ENCODE measurements at regions not wholly inside any gene's neighbourhood (a gene's known extent, or its start where the extent isn't known, plus 50 kb on each side); places are given as distances from the start of the nearest gene placed in this dataset.

GRCh38 chr6:40900791-40901190 is 138.2 kb downstream of the UNC5CL start:
- no peak for FAIRE-seq
- Histone ChIP-seq H3K79me2 (ENCODE audit: control insufficient read depth, insufficient read depth, low read length) (no peaks in the 10 kb centered on the region), H3K9me3 (replicated peaks; ENCODE audit: control insufficient read depth, insufficient read depth, low read depth, low read length) (no peaks in the 10 kb centered on the region), H4K20me1 (replicated peaks; ENCODE audit: control insufficient read depth, insufficient read depth, low read length) (peaks cover 2% of the 10 kb centered on the region; the same call in 1 of the 2 replicates), H2AFZ (ENCODE audit: low read depth, low read length) (no peak overlapping the region), H3K36me3 (ENCODE audit: control insufficient read depth, insufficient read depth, low read length) (no peaks in the 10 kb centered on the region), H3K4me1 (replicated peaks in 1 of 2; ENCODE audit: control insufficient read depth in 2 of 2, insufficient read depth in 2 of 2, low read length in 2 of 2) (no peaks in the 10 kb centered on the region), H3K27me3 (ENCODE audit: control insufficient read depth in 2 of 2, insufficient read depth in 2 of 2, low read length in 2 of 2) (peaks cover 0 to 11% of the 10 kb centered on the region in 2 experiments; a peak in 2 of 5 replicates), H3K9me1 (ENCODE audit: control insufficient read depth, insufficient read depth, low read length) (no peaks in the 10 kb centered on the region), H3K9ac (ENCODE audit: insufficient read depth in 1 of 2, low read depth in 2 of 2, low read length in 2 of 2) (no peak overlapping the region), H3K27ac (ENCODE audit: extremely low read depth, low read depth, low read length) (no peak overlapping the region), H3K4me2 (ENCODE audit: insufficient read depth, low read length) (no peak overlapping the region), H3K4me3 (no peak overlapping the region)
- POLR2A ChIA-PET: no interaction called here
- TF ChIP-seq, protein P1, sequence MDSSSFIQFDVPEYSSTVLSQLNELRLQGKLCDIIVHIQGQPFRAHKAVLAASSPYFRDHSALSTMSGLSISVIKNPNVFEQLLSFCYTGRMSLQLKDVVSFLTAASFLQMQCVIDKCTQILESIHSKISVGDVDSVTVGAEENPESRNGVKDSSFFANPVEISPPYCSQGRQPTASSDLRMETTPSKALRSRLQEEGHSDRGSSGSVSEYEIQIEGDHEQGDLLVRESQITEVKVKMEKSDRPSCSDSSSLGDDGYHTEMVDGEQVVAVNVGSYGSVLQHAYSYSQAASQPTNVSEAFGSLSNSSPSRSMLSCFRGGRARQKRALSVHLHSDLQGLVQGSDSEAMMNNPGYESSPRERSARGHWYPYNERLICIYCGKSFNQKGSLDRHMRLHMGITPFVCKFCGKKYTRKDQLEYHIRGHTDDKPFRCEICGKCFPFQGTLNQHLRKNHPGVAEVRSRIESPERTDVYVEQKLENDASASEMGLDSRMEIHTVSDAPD (CRISPR knock-in tag; IDR thresholded peaks at IDR 0.05): no peak
- TF ChIP-seq TCF7L2 (IDR thresholded peaks at IDR 0.05; ENCODE audit: low read depth, low read length) (no peak), ZNF12 (CRISPR knock-in tag; IDR thresholded peaks at IDR 0.05) (no peak), KDM5B (IDR thresholded peaks at IDR 0.05; ENCODE audit: insufficient replicate concordance, low read depth, low read length) (no peak), ZZZ3 (IDR thresholded peaks at IDR 0.05) (no peak), ZNF699 (CRISPR knock-in tag; IDR thresholded peaks at IDR 0.05; ENCODE audit: insufficient replicate concordance) (no peak), ZSCAN29 (IDR thresholded peaks at IDR 0.05) (no peak), ZNF717 (CRISPR knock-in tag; IDR thresholded peaks at IDR 0.05) (no peak), MECOM (CRISPR knock-in tag; IDR thresholded peaks at IDR 0.05) (no peak)
- intact Hi-C loops (cut with micrococcal nuclease) (no loop called here), in situ Hi-C loops (cut with MboI) (no loop called here)
- CTCF ChIA-PET (ENCODE audit: low intra/inter-chr PET ratio): no interaction called here
- BruUV-seq (replicated peaks): no TSS peak
- WGBS (ENCODE audit: insufficient coverage, low coverage, missing lambda C conversion rate): 2% methylated on average over 5 of the region's 5 CpGs
- no peak for DNase-seq (ENCODE audit: extremely low read depth in 1 of 4, low spot score in 3 of 4)
- ATAC-seq: no peak
